Hematopoietic multipotent progenitor cell treated with erythropoietin and hydrocortisone succinate and interleukin-3 and kit ligand, for 17 days (in vitro differentiated cells): ENCODE measurements at regions not wholly inside any gene's neighbourhood (a gene's known extent, or its start where the extent isn't known, plus 50 kb on each side); places are given as distances from the start of the nearest gene placed in this dataset.

Experiments used
- DNase-seq: peaks from one replicate; pipeline ENCODE4 v3.0.0-alpha.2; 2015; ENCODE audit warnings: low spot score

GRCh38 chr15:94177112-94177511 lies 54.2 kb upstream of the MCTP2 start:
- DNase-seq: no peak

- DNase-seq: no peak
These were observed 55.9 kb upstream of the MCTP2 start for GRCh38 chr15:94175420-94175819.

GRCh38 chr15:94174399-94174802 lies 57.0 kb upstream of the MCTP2 start:
- DNase-seq: no peak

GRCh38 chr15:94168250-94168649 lies 63.1 kb upstream of the MCTP2 start:
- peak; percentile 11 for DNase-seq

- DNase-seq: no peak
These were observed 66.4 kb upstream of the MCTP2 start for GRCh38 chr15:94164971-94165370.

GRCh38 chr15:94164202-94164807 lies 67.1 kb upstream of the MCTP2 start:
- peak; percentile 64 for DNase-seq

GRCh38 chr15:94162939-94163338 lies 68.4 kb upstream of the MCTP2 start:
- no peak for DNase-seq

- no peak for DNase-seq
These were observed 77.1 kb upstream of the MCTP2 start for GRCh38 chr15:94154255-94154654.

- DNase-seq: no peak
These were observed 86.3 kb upstream of the MCTP2 start for GRCh38 chr15:94145046-94145445.

- no peak for DNase-seq
These were observed 89.6 kb upstream of the MCTP2 start for GRCh38 chr15:94141802-94142201.

GRCh38 chr15:94135486-94136147 lies 95.7 kb upstream of the MCTP2 start:
- DNase-seq: no peak

GRCh38 chr15:94131875-94132274 lies 99.5 kb upstream of the MCTP2 start:
- DNase-seq: no peak

GRCh38 chr15:94130504-94130903 lies 100.9 kb upstream of the MCTP2 start:
- DNase-seq: no peak

- DNase-seq: no peak
These were observed 104.4 kb upstream of the MCTP2 start for GRCh38 chr15:94127006-94127405.

GRCh38 chr15:94125698-94126097 lies 105.7 kb upstream of the MCTP2 start:
- DNase-seq: no peak

- no peak for DNase-seq
These were observed 106.2 kb upstream of the MCTP2 start for GRCh38 chr15:94125156-94125555.

- DNase-seq: no peak
These were observed 108.8 kb upstream of the MCTP2 start for GRCh38 chr15:94122516-94122915.

- DNase-seq: peak; percentile 38
These were observed 111.2 kb upstream of the MCTP2 start for GRCh38 chr15:94119923-94120775.

GRCh38 chr15:94119298-94119811 lies 112.0 kb upstream of the MCTP2 start:
- no peak for DNase-seq

- no peak for DNase-seq
These were observed 120.8 kb upstream of the MCTP2 start for GRCh38 chr15:94110476-94111130.

GRCh38 chr15:94107652-94108051 lies 123.7 kb upstream of the MCTP2 start:
- DNase-seq: no peak

- no peak for DNase-seq
These were observed 125.6 kb upstream of the MCTP2 start for GRCh38 chr15:94105760-94106159.
